DMS53 (cell line): ENCODE measurements at regions not wholly inside any gene's neighbourhood (a gene's known extent, or its start where the extent isn't known, plus 50 kb on each side); places are given as distances from the start of the nearest gene placed in this dataset.

ENCODE experiments used
- DNase-seq: peaks from one replicate; lab custom pipeline; 2025; lab: John Stamatoyannopoulos, UW

DNA sequence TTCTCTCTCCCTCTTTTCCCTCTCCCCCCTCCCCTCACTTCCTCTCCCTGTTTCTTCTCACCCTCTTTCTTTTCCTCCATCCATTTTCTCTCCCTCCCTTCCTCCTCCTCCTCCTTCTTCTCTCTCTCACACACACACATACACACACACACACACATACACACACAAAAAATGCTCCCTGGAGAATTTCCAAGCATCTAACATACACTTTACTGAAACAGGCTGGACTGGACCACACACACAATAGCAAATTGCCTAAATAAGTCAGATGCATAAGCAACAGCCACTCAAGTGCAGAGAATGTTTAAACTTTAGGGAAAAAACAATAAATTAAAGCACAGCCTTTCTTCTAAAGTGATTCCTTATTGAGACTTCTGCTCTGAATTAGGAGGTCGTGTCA, 267.7 kb downstream of the FGFR2 start:
- no peak for DNase-seq

- DNase-seq = no peak
Observed at GRCh38 chr10:121332353-121332752, 265.9 kb downstream of the FGFR2 start.

- DNase-seq = no peak
Observed at GRCh38 chr10:121332829-121333765, 265.1 kb downstream of the FGFR2 start.

DNA sequence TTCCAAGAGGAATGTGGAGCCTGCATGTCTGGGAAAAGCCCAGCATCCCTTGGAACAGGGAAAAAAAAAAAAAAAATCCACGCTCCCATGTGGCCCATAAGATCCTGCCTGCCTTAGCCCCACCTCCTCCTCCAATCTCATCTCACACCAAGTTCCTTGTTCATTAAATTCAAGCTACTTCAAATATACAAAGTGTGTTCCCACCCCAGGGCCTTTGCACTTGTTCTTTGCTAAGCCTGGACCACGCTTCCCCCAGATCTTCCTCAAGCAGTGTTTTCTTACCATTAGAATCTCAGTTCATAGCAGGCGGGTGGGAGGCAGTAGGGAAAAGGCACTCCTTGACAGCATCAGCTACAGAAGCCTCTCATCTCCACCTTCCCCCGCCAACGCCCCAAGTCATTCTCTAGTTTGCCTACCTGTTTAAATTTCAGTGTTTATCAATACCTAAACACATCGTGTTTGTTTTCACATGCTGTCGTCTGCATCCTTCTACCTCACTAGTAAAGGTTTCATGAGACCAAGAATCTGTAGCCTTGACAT, 262.8 kb downstream of the FGFR2 start:
- no peak for DNase-seq

- no peak for DNase-seq
Observed at GRCh38 chr10:121337427-121337826, 260.8 kb downstream of the FGFR2 start.

DNA sequence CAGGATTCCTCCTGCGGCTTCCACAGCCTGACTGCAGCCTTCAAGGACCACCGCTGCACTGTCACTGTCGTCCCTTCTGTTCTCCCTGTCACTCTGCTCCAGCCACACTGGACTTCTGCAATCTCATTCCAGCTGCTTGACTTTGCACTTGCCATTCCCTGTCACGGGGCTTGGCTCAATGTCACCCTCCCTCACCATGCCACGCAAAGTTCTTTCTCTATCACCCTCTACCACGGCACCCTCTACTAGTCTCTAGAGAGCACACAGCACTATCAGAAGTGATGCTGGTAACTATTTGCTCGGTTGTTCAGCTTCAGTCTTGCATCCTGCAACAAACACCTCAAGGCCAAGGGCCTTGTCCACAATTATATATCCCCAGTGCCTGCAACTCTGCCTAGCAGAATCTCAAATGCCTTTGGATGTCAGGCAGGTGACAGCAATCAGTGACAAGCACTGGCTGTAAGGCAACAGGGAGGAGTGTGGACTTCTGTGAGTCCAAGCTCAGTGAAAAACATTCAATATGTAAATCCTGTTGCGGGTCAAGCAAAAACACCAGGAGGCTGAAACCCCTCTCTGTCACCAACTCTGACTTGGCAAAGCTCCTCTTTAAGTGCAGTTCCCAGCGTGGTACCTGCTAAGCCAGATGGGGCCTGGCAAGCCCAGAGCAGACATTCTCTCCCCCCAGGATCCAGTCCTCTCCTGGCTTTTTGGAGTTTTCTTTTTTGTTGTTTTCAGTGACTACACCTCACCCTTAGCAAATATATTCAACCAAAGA, 259.9 kb downstream of the FGFR2 start:
- no peak for DNase-seq

DNA sequence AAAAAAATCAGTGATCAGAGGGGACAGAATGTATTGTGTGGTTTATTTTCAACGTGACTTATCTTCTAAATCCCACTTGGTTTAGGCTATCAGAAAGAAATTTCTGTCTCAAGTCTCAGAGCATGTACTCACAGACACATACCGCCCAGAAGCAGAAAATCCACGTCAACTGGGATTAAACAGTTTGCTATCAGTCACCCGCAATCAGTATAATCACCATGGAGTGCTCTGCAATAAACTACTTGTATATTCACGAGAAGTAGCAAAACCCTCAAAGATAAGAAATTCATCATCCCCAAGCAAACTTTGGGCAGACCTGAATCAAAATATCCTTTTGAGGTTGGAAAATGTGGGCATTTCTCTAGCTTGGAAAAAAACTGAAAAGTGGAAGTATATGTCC, 259.1 kb downstream of the FGFR2 start:
- no peak for DNase-seq

- no peak for DNase-seq
Observed at GRCh38 chr10:121340271-121340831, 257.9 kb downstream of the FGFR2 start.

- DNase-seq = no peak
Observed at GRCh38 chr10:121351540-121351939, 246.7 kb downstream of the FGFR2 start.

DNA sequence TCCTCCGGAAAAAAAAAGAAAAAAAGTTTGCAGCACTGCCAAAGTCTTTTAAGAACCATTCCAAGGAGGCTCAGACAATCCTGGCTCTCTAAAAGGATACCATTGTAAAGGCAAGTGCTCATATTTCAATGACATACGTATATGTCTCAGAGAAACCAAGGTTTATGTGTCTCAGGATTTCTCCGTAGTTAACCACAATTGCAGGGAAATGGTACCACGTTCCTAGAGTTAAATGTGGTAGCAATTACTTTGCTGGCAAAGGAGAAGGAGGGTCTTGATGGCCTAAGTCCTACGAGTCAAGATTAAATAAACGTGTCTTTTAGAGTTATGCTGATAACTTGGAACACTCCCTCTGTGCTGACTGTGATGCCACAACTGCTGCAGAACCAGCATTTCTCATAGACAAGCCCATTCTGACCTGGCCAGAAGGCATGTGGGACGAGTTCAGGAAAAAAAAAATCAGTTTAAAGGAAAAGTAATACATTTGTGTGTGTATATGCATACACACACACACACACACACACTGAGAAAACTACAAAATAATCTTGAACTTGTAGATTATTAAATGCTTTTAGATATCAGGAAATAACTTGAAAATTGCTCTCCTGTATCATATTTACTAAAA, 245.9 kb downstream of the FGFR2 start:
- no peak for DNase-seq

GRCh38 chr10:121355161-121355560, 243.1 kb downstream of the FGFR2 start:
- DNase-seq = no peak

DNA sequence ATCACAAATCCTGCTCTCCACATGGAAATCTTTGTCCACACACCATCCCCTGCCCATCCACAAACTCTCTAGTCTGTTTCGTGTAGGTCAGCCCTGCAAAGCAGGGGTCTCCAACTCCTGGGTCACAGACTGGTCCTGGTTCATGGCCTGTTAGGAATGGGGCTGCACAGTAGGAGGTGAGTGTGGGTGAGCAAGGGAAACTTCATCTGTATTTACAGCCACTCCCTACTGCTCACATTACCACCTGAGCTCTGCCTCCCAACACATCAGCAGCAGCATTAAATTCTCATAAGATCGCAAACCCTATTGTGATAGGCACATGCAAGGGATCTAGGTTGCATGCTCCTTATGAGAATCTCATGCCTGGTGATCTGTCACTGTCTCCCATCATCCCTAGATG, 242.1 kb downstream of the FGFR2 start:
- no peak for DNase-seq

DNA sequence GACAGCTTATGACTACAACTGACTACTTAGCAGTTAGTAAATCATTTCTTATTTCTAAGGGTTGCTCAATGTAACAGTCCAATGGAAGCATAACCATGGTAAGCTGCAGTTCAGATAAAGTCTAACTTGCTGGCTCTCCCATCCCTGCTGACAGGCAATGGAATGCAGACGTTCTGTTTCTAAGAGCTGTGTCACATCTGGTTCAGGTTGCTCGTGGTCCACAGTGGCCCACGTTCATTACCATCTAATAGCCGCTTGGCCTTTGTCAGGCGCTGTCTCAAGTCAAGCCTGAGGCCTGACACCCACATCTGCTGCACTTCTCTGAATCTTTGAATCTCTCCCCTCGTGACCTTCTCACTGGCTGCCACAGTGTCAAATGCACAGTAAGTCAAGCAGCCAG, 240.8 kb downstream of the FGFR2 start:
- no peak for DNase-seq

- peak; percentile 8 for DNase-seq
Observed at GRCh38 chr10:121362026-121362425, 236.2 kb downstream of the FGFR2 start.

GRCh38 chr10:121365566-121365965, 232.7 kb downstream of the FGFR2 start:
- no peak for DNase-seq

GRCh38 chr10:121368347-121369025, 229.8 kb downstream of the FGFR2 start:
- no peak for DNase-seq

DNA sequence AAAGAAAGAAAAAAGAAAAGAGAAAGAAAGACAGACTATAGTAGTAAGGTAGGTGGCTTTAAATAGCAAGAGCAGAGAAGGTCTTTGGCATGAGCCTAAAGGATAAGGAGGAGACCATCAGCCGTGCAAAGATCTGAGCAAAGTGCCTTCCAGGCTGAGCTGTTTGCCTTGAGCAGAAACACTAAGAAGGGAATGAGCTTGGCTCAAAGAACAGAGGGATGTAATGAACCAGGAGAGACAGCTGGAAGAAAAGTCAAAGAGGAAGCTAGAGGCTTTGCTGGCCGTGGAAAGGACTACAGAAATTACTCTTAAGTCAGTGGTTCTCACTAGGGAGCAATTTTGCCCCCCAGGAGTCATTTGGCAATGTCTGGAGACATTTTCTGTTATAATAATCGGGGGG, 228.6 kb downstream of the FGFR2 start:
- DNase-seq = no peak

- DNase-seq = no peak
Observed at GRCh38 chr10:121371836-121372235, 226.4 kb downstream of the FGFR2 start.

GRCh38 chr10:121373411-121373810, 224.8 kb downstream of the FGFR2 start:
- no peak for DNase-seq

DNA sequence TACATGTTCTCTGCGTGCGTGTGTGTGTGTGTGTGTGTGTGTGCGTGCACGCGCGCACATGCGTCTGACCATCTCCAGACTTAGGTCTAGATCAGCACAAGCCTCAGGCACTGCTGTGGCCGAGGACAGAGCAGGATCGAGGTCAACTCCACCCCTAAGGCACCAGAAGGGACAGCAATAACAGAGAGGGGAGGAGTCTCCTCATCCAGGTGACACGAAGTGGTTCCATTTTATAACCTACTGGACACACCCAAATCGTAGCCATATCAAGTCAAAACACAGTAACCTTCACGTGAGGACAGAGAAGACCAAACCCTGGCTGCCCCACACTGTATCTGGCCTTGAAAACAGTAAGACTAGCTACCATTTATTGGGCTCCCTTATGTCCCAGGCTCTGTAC, 224.1 kb downstream of the FGFR2 start:
- no peak for DNase-seq

DNA sequence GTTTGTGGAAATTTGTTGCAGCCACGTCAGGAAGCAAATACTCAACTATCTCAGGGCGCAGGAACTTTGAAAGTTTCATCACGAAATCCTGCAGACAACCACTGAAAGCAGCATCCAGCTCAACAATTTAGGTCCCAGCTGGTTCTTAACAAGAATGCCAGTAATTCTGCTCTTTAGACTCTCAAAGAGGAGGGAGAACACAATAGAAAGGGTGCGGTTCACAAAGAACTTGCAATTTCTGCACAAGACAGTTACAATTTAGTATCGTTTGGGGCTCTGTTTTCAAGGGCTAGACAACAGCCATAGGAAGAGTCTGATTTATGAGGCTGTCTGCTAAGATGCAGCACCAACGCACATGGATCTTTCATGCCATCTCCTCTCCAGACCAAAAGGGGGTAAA, 223.1 kb downstream of the FGFR2 start:
- no peak for DNase-seq
